ENCODE measurements at regions not wholly inside any gene's neighbourhood (a gene's known extent, or its start where the extent isn't known, plus 50 kb on each side); places are given as distances from the start of the nearest gene placed in this dataset.

DNA sequence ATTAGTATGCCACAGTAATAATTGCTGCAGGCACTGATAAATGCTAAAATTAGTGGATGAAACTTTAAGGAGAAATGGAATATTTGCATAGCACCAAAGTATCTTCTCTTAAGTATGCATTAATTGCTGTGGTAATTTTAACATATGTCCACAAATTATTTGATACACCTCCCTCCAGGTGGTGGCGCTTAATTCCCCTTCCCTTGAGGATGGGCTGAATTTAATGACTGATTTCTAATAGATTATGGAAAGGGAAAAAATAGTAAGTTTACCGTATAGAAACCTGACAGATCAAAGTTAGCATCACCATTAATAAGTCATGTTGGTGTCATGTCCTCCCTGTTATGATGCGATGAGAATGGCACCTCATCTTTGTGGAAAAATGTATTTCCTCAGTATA, 519.2 kb downstream of the TFEC start:
- TF ChIP-seq EZH2 (IDR thresholded peaks at IDR 0.05; ENCODE audit: insufficient read depth, poor library complexity, severe bottlenecking) (no peak), EZH2phosphoT487 (IDR thresholded peaks at IDR 0.05; ENCODE audit: insufficient read depth, low read depth) (no peak)

All from GM23248 (cell line).